Kidney (tissue), 13 donors: ENCODE measurements at regions not wholly inside any gene's neighbourhood (a gene's known extent, or its start where the extent isn't known, plus 50 kb on each side); places are given as distances from the start of the nearest gene placed in this dataset.
A peak's percentile ranks its signal among the peaks of the same experiment; 100 is the strongest.

Experiments
- DNase-seq, 5 donors: peaks; one replicate each; pipeline ENCODE4 v3.0.0-alpha.2; 2013 to 2020
- FAIRE-seq: peaks from 2 replicates; lab custom pipeline; 2012; peaks lifted over from hg19 to GRCh38; lab: Jason Lieb, UNC
- H3K27ac ChIP-seq, 2 donors: one replicate each; pipeline ENCODE4 v1.7.0; 2013; ENCODE audit warnings: low read depth in 2 of 2, low read length in 2 of 2, inconsistent platforms in 1 of 2
- H3K27me3 ChIP-seq: one replicate; pipeline ENCODE4 v1.7.1; 2013; ENCODE audit warnings: low read length, inconsistent platforms; ENCODE audit not compliant: control insufficient read depth, insufficient read depth
- H3K36me3 ChIP-seq, 3 donors: one replicate each; pipeline versions ENCODE4 v1.7.0 to v1.7.1; 2013; ENCODE audit warnings: low read length in 3 of 3, control low read depth in 1 of 3, inconsistent platforms in 1 of 3; ENCODE audit not compliant: insufficient read depth in 3 of 3, control insufficient read depth in 2 of 3
- H3K4me1 ChIP-seq, 3 donors: one replicate each; pipeline versions ENCODE4 v1.7.0 to v1.7.1; 2013; ENCODE audit warnings: low read length in 3 of 3, inconsistent platforms in 1 of 3, low read depth in 1 of 3; ENCODE audit not compliant: control insufficient read depth in 2 of 3, insufficient read depth in 2 of 3
- H3K4me3 ChIP-seq, 3 donors: one replicate each; pipeline versions ENCODE4 v1.7.0 to v1.8.1; 2013; ENCODE audit warnings: low read length in 3 of 3, control low read depth in 1 of 3, inconsistent platforms in 1 of 3
- H3K9ac ChIP-seq, 3 donors: one replicate each; pipeline versions ENCODE4 v1.7.0 to v1.7.1; 2013; ENCODE audit warnings: low read length in 3 of 3, control low read depth in 1 of 3, inconsistent platforms in 1 of 3
- H3K9me3 ChIP-seq, 3 donors: one replicate each; pipeline versions ENCODE4 v1.7.0 to v1.7.1; 2013; ENCODE audit warnings: low read length in 3 of 3, control low read depth in 1 of 3, inconsistent platforms in 1 of 3; ENCODE audit not compliant: control insufficient read depth in 2 of 3, insufficient read depth in 1 of 3
- intact Hi-C: fragments of 100-400 bp; cut with DNase I; formaldehyde crosslinking; loops from one replicate; pipeline ENCODE4 v1.11.1; 2022
- TF ChIP-seq, protein P1 (sequence below): IDR thresholded peaks from 3 replicates; pipeline ENCODE4 v1.5.1; 2012; ENCODE audit warnings: mild to moderate bottlenecking, moderate library complexity, borderline replicate concordance; ENCODE audit not compliant: insufficient read depth; ENCODE audit errors: extremely low read depth
- donor health status: control.
- donor health status: control.
- donor health status: control.
- donor health status: control.
- donor health status: control.
- donor health status: DM: yes; HTN: yes; CAD: no.
- donor health status: Normal renal cell carcinoma (clear cell type).

DNA sequence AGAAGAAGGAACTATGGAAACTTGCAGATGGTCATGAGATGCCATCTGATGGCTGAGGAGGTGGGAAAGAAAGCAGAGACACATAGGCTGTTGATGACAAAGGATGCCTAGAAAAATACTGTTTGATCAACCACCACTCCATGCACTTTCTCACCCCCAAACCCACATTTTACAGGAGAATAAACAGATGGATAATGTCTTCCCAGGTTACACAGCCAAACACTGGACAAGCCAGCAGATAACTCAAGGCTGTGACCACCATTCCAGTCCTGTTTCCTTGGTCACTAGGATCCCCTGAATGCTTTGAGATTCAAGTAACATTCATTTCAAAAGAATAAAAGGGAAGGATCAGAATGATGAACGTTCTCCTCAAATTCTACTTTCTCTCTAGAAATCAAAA, 733.0 kb upstream of the SOX11 start:
- FAIRE-seq (no peak), DNase-seq (no peak)
- intact Hi-C loops, result no loop called here
- no peak overlapping the region for H3K9ac ChIP-seq
- H3K9me3 ChIP-seq, result peaks cover 0 to 1% (median 0%) of the 10 kb centered on the region in 3 donors
- TF ChIP-seq, protein P1, sequence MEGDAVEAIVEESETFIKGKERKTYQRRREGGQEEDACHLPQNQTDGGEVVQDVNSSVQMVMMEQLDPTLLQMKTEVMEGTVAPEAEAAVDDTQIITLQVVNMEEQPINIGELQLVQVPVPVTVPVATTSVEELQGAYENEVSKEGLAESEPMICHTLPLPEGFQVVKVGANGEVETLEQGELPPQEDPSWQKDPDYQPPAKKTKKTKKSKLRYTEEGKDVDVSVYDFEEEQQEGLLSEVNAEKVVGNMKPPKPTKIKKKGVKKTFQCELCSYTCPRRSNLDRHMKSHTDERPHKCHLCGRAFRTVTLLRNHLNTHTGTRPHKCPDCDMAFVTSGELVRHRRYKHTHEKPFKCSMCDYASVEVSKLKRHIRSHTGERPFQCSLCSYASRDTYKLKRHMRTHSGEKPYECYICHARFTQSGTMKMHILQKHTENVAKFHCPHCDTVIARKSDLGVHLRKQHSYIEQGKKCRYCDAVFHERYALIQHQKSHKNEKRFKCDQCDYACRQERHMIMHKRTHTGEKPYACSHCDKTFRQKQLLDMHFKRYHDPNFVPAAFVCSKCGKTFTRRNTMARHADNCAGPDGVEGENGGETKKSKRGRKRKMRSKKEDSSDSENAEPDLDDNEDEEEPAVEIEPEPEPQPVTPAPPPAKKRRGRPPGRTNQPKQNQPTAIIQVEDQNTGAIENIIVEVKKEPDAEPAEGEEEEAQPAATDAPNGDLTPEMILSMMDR, result no peak
- no peak overlapping the region for H3K27ac ChIP-seq
- H3K4me1 ChIP-seq, result no peaks in the 10 kb centered on the region
- H3K27me3 ChIP-seq, result no peaks in the 10 kb centered on the region
- no peaks in the 10 kb centered on the region for H3K36me3 ChIP-seq
- H3K4me3 ChIP-seq, result no peak overlapping the region

DNA sequence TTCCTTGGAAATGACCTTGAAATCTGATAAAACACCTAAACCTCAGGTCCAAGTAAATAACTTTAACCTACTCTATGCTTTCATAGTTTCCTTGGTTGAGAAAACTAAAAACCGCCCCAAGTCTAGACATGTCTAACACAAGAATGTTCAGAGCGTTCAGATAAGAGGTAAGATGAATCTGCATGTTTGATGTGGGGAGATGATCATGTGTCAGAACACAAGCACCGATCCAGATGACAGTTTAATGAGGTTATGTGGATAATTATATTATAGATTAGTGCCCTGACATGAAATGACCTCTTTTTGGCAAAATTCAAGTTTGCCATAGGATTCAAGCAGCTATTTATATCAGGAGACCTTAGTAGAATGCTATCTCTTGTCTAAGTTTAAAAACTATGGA, 729.8 kb upstream of the SOX11 start:
- H3K9ac ChIP-seq, result no peak overlapping the region
- intact Hi-C loops, result no loop called here
- TF ChIP-seq, protein P1, result no peak
- no peak overlapping the region for H3K27ac ChIP-seq
- DNase-seq (no peak), FAIRE-seq (no peak)
- H3K4me3 ChIP-seq, result no peak overlapping the region
- peaks cover 0 to 1% (median 0%) of the 10 kb centered on the region in 3 donors for H3K9me3 ChIP-seq
- no peaks in the 10 kb centered on the region for H3K4me1 ChIP-seq
- H3K36me3 ChIP-seq, result no peaks in the 10 kb centered on the region
- no peaks in the 10 kb centered on the region for H3K27me3 ChIP-seq

DNA sequence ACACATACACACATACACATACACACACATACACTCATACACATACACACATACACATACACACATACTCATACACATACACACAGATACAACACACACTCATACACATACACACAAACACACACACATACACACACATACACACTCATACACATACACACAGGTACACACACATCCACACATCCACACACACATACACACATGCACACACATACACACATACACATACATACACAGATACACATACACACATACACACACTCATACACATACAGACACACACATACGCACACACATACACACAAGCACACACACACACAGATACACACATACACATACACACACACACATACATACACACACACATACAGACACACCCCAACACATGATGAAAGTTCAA, 729.1 kb upstream of the SOX11 start:
- no peaks in the 10 kb centered on the region for H3K4me1 ChIP-seq
- H3K27ac ChIP-seq, result no peak overlapping the region
- H3K9ac ChIP-seq, result no peak overlapping the region
- no peak overlapping the region for H3K4me3 ChIP-seq
- no peaks in the 10 kb centered on the region for H3K36me3 ChIP-seq
- DNase-seq (no peak), FAIRE-seq (no peak)
- H3K9me3 ChIP-seq, result peaks cover 0 to 1% (median 0%) of the 10 kb centered on the region in 3 donors
- intact Hi-C loops, result no loop called here
- H3K27me3 ChIP-seq, result no peaks in the 10 kb centered on the region
- TF ChIP-seq, protein P1, result no peak

DNA sequence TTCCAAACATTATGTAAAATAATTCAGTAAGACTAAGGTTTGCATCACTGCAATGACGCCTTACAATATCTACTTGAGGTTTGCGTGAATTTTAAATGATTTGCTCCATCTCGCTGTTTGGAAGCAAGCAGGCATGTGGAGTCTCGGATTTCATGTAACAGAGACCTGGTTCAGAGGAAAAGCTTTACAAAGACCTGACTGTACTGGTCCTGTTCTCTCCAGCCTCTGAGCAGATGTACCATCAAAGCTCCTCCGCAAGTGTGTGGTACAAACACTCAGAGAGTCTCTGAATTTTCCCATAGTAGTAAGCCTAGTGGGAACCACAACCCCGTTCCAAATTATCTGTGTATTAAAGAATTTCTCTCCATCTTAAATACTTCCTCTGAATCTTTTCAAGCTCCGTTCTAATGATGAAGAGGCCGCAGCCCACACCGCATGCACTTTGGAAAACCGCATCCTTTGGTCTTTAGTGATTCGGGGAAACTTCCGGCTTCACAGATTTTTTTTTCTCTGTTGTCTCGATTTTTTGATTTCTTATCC, 728.1 kb upstream of the SOX11 start:
- H3K4me3 ChIP-seq, result no peak overlapping the region
- H3K9ac ChIP-seq, result no peak overlapping the region
- H3K9me3 ChIP-seq, result peaks cover 0 to 1% (median 0%) of the 10 kb centered on the region in 3 donors
- intact Hi-C loops, result no loop called here
- no peaks in the 10 kb centered on the region for H3K27me3 ChIP-seq
- no peaks in the 10 kb centered on the region for H3K4me1 ChIP-seq
- DNase-seq (peak in 2 of 5 donors; percentile 11 to 24), FAIRE-seq (no peak)
- no peaks in the 10 kb centered on the region for H3K36me3 ChIP-seq
- H3K27ac ChIP-seq, result no peak overlapping the region
- TF ChIP-seq, protein P1, result no peak
